ENCODE measurements at regions not wholly inside any gene's neighbourhood (a gene's known extent, or its start where the extent isn't known, plus 50 kb on each side); places are given as distances from the start of the nearest gene placed in this dataset.

GRCh38 chr1:87167157-87167789, 161.4 kb upstream of the LMO4 start:
- TF ChIP-seq ARNT (IDR thresholded peaks at IDR 0.05) (no peak), FOXM1 (IDR thresholded peaks at IDR 0.05; ENCODE audit: borderline replicate concordance) (no peak)
